PC-9 (cell line): ENCODE measurements at regions not wholly inside any gene's neighbourhood (a gene's known extent, or its start where the extent isn't known, plus 50 kb on each side); places are given as distances from the start of the nearest gene placed in this dataset.

Experiments
- EZH2 ChIP-seq: fragments of 200-600 bp; sonication (generic); IDR thresholded peaks from 2 replicates; pipeline ENCODE4 v1.8.0; 2017; ENCODE audit warnings: antibody characterized with exemption, low read depth
- TF ChIP-seq, protein P1 (sequence below): fragments of 200-600 bp; sonication (generic); conservative IDR thresholded peaks from 2 replicates; pipeline ENCODE4 v1.6.1; 2017; ENCODE audit warnings: mixed run types, antibody characterized with exemption, mild to moderate bottlenecking, moderate library complexity

DNA sequence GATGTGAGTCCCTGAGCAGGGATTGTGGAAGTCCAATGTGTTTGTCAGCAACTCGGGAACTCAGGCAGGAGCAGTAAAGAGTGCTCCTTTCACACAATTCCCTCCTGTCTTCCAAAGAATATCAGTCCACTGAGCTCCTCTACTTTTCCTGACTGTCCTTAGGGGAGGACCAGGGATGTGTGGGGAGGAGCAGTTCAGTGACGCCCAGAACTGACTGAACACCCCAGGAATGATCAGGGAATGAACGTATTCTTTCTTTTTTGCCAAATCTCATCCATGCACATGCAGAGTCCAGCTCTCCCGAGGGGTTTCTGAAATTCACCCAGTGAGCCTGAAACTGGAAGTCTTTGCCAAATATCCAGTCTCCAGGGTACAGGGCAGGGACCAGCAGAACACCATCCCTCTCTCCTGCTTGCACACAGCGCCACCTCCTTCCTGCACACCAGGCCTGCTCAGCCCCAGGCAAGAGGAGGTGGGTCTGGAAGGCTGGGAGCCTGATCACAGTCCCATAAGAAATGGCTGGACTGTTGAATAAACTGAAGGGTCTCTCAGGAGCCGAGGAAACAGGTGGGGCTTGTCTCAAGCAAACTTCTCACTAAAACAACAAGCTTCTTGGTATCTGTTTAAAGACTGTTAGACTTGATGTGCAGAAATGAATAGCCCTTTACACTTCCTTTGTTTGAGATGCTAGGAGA, 294.7 kb downstream of the C7orf25 start:
- TF ChIP-seq, protein P1, sequence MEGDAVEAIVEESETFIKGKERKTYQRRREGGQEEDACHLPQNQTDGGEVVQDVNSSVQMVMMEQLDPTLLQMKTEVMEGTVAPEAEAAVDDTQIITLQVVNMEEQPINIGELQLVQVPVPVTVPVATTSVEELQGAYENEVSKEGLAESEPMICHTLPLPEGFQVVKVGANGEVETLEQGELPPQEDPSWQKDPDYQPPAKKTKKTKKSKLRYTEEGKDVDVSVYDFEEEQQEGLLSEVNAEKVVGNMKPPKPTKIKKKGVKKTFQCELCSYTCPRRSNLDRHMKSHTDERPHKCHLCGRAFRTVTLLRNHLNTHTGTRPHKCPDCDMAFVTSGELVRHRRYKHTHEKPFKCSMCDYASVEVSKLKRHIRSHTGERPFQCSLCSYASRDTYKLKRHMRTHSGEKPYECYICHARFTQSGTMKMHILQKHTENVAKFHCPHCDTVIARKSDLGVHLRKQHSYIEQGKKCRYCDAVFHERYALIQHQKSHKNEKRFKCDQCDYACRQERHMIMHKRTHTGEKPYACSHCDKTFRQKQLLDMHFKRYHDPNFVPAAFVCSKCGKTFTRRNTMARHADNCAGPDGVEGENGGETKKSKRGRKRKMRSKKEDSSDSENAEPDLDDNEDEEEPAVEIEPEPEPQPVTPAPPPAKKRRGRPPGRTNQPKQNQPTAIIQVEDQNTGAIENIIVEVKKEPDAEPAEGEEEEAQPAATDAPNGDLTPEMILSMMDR, result no peak
- no peak for TF ChIP-seq EZH2
